ENCODE measurements at regions not wholly inside any gene's neighbourhood (a gene's known extent, or its start where the extent isn't known, plus 50 kb on each side); places are given as distances from the start of the nearest gene placed in this dataset.

DNA sequence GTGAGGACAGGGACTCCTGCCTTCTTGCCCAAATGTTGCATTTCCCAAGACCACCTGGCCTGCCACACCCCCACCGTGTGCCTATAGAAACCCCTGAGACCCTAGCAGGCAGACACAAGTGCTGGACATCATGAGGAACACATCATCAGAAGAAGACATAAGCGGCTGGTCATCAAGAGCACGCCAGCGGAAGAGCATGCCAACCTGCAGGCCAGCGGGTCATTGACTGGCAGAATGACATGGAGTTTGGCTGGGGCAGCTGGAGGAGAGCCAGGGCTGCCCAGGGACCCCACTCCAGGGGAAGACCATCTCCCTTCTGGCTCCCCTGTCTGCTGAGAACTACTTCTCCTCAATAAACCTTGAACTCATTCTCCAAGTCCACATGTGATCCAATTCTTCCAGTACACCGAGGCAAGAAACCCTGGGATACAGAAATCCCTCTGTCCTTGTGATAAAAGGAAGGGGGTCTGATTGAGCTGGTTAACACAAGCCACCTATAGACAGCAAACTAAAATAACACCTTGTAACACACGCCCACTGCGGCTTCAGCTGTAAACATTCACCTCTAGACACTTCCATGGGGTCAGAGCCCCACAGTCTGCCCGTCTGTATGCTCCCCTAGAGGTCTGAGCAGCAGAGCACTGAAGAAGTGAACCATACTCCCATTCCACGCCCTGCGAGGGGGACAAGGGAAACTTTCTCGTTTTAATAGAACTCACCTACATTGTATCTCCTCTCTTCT is 164.8 kb upstream of the EMCN start:
- Histone ChIP-seq H2AFZ (ENCODE audit: low read depth) (no peak overlapping the region), H3K4me3 (IDR thresholded peaks at IDR 0.05; ENCODE audit: insufficient read depth, low read depth, low read length) (no peak overlapping the region), H3K27me3 (ENCODE audit: insufficient read depth, low read depth) (no peaks in the 10 kb centered on the region), H3K36me3 (ENCODE audit: insufficient read depth) (no peaks in the 10 kb centered on the region), H3K27ac (no peak overlapping the region), H3K4me2 (no peak overlapping the region), H3K79me2 (ENCODE audit: insufficient read depth, low read depth) (no peaks in the 10 kb centered on the region), H3K4me1 (ENCODE audit: low read depth, poor library complexity, severe bottlenecking) (no peaks in the 10 kb centered on the region), H3K9ac (no peak overlapping the region), H4K20me1 (ENCODE audit: insufficient read depth) (no peaks in the 10 kb centered on the region)
- TF ChIP-seq, protein P1, sequence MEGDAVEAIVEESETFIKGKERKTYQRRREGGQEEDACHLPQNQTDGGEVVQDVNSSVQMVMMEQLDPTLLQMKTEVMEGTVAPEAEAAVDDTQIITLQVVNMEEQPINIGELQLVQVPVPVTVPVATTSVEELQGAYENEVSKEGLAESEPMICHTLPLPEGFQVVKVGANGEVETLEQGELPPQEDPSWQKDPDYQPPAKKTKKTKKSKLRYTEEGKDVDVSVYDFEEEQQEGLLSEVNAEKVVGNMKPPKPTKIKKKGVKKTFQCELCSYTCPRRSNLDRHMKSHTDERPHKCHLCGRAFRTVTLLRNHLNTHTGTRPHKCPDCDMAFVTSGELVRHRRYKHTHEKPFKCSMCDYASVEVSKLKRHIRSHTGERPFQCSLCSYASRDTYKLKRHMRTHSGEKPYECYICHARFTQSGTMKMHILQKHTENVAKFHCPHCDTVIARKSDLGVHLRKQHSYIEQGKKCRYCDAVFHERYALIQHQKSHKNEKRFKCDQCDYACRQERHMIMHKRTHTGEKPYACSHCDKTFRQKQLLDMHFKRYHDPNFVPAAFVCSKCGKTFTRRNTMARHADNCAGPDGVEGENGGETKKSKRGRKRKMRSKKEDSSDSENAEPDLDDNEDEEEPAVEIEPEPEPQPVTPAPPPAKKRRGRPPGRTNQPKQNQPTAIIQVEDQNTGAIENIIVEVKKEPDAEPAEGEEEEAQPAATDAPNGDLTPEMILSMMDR (conservative IDR thresholded peaks at IDR 0.05; ENCODE audit: low read depth, low read length) = no peak

DNA sequence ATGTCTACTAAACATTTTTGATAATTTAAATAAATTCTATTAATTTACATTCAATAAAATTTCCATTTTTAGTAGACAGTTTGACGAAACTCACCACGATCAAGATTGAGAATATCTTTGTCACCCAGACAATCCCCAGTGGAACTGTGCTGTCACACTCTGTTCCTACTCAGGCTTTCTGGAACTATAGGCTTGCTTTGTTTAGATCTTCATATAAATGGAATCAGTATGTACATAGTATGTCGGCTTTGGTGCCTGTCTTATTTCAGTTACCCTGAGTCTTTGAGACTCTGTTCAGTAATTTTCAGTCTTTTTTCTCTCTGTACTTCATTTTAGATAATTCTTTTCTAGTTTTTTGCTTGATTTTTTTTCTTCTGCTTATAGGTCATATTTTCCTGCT is 163.5 kb upstream of the EMCN start:
- no peaks in the 10 kb centered on the region for H3K36me3 ChIP-seq (ENCODE audit: insufficient read depth)
- H3K4me3 ChIP-seq (IDR thresholded peaks at IDR 0.05; ENCODE audit: insufficient read depth, low read depth, low read length) = no peak overlapping the region
- H3K27ac ChIP-seq = no peak overlapping the region
- no peaks in the 10 kb centered on the region for H3K27me3 ChIP-seq (ENCODE audit: insufficient read depth, low read depth)
- H3K4me2 ChIP-seq = no peak overlapping the region
- no peak overlapping the region for H2AFZ ChIP-seq (ENCODE audit: low read depth)
- no peaks in the 10 kb centered on the region for H3K4me1 ChIP-seq (ENCODE audit: low read depth, poor library complexity, severe bottlenecking)
- no peaks in the 10 kb centered on the region for H3K79me2 ChIP-seq (ENCODE audit: insufficient read depth, low read depth)
- TF ChIP-seq, protein P1 (conservative IDR thresholded peaks at IDR 0.05; ENCODE audit: low read depth, low read length) = no peak
- H3K9ac ChIP-seq = no peak overlapping the region
- H4K20me1 ChIP-seq (ENCODE audit: insufficient read depth) = no peaks in the 10 kb centered on the region

DNA sequence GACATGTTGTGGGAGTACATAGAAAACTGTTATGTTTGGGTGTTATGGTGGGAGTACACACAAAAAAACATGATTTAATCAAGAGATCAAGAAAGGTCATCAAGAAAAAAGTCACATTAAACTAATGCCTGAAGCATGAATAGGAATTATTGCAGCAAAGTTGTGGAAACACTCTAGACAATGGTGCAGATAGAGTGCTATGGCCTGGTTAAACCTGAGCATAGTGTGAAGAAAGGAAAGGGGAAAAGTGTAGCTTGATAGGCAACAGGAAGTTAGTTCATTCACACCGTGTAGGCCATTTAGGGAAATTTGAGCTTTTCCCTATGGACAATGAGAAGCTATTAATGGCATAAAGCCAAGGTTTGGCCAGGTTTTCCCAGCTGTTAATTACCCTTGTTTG is 162.1 kb upstream of the EMCN start:
- Histone ChIP-seq H3K36me3 (ENCODE audit: insufficient read depth) (no peaks in the 10 kb centered on the region), H3K4me3 (IDR thresholded peaks at IDR 0.05; ENCODE audit: insufficient read depth, low read depth, low read length) (no peak overlapping the region), H3K9ac (no peak overlapping the region), H2AFZ (ENCODE audit: low read depth) (no peak overlapping the region), H3K4me2 (no peak overlapping the region), H4K20me1 (ENCODE audit: insufficient read depth) (no peaks in the 10 kb centered on the region), H3K27ac (no peak overlapping the region), H3K27me3 (ENCODE audit: insufficient read depth, low read depth) (no peaks in the 10 kb centered on the region), H3K4me1 (ENCODE audit: low read depth, poor library complexity, severe bottlenecking) (no peaks in the 10 kb centered on the region), H3K79me2 (ENCODE audit: insufficient read depth, low read depth) (no peaks in the 10 kb centered on the region)
- TF ChIP-seq, protein P1 (conservative IDR thresholded peaks at IDR 0.05; ENCODE audit: low read depth, low read length) = no peak

DNA sequence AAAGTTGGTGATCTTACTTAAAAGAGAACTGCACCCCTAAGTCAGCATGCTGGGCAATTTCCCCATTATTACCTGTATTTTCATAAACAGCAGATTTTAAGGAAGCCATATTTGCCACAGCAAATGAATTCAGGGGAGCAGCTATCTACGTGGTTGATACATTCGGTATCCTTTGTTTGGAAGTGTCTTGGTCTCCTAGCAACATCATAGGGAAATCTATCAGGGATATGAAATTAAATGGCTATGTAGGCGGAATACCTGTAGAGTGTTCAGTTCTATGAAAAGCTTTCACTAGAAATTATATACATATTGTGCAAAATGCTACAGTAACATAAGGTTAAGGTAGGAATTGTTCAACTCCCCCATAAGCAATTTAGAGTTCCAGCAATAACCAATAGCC is 157.2 kb upstream of the EMCN start:
- Histone ChIP-seq H3K27me3 (ENCODE audit: insufficient read depth, low read depth) (no peaks in the 10 kb centered on the region), H3K27ac (no peak overlapping the region), H3K79me2 (ENCODE audit: insufficient read depth, low read depth) (no peaks in the 10 kb centered on the region), H3K4me1 (ENCODE audit: low read depth, poor library complexity, severe bottlenecking) (no peaks in the 10 kb centered on the region), H3K4me3 (IDR thresholded peaks at IDR 0.05; ENCODE audit: insufficient read depth, low read depth, low read length) (no peak overlapping the region), H3K4me2 (no peak overlapping the region), H2AFZ (ENCODE audit: low read depth) (no peak overlapping the region), H3K36me3 (ENCODE audit: insufficient read depth) (no peaks in the 10 kb centered on the region), H4K20me1 (ENCODE audit: insufficient read depth) (no peaks in the 10 kb centered on the region), H3K9ac (no peak overlapping the region)
- TF ChIP-seq, protein P1 (conservative IDR thresholded peaks at IDR 0.05; ENCODE audit: low read depth, low read length) = no peak

Measured in KMS-11 (cell line).